Kasumi-1 (cell line): ENCODE measurements at regions not wholly inside any gene's neighbourhood (a gene's known extent, or its start where the extent isn't known, plus 50 kb on each side); places are given as distances from the start of the nearest gene placed in this dataset.
A peak's percentile ranks its signal among the peaks of the same experiment; 100 is the strongest.

ENCODE experiments used
- DNase-seq, 2 experiments: peaks; one replicate each; lab custom pipeline; 2025; lab: John Stamatoyannopoulos, UW

DNA sequence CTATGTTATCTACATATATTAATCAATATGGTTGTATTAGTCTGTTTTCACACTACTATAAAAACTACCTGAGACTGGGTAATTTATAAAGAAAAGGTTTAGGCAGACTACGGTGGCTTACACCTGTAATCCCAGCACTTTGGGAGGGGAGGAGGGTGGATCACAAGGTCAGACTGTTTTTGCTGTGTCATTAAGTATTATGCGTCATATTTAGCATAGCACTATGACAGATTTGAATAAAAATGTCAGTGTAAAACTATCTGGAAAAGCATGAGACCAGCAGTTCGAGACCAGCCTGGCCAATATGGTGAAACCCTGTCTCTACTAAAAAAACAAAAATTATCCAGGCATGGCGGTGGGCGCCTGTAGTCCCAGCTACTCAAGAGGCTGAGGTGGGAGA is 209.7 kb upstream of the ARHGAP24 start:
- DNase-seq = no peak

- no peak for DNase-seq
These were observed 206.8 kb upstream of the ARHGAP24 start for GRCh38 chr4:85268188-85268587.

GRCh38 chr4:85268961-85269360 is 206.0 kb upstream of the ARHGAP24 start:
- DNase-seq = no peak

DNA sequence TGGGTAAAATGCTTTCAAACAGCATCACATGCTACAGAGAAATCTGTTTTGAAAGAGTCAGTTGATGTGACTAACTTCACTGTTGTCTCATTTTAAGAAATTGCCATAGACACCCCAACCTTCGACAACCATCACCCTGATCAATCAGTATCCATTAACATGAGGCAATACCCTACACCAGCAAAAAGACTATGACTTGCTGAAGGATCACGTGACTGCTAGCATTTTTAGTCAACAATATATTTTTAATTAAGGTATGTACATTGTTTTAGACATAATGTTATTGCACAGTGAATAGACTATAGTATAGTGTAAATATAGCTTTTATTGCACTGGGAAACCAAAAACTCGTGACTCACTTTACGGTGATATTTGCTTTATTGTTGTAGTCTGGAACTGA is 200.0 kb upstream of the ARHGAP24 start:
- DNase-seq = no peak

- no peak for DNase-seq
These were observed 194.0 kb upstream of the ARHGAP24 start for GRCh38 chr4:85280963-85281362.

GRCh38 chr4:85291226-85291625 is 183.7 kb upstream of the ARHGAP24 start:
- no peak for DNase-seq

GRCh38 chr4:85298037-85298436 is 176.9 kb upstream of the ARHGAP24 start:
- no peak for DNase-seq

GRCh38 chr4:85302193-85302736 is 172.7 kb upstream of the ARHGAP24 start:
- no peak for DNase-seq

- no peak for DNase-seq
These were observed 172.2 kb upstream of the ARHGAP24 start for GRCh38 chr4:85302756-85303155.

DNA sequence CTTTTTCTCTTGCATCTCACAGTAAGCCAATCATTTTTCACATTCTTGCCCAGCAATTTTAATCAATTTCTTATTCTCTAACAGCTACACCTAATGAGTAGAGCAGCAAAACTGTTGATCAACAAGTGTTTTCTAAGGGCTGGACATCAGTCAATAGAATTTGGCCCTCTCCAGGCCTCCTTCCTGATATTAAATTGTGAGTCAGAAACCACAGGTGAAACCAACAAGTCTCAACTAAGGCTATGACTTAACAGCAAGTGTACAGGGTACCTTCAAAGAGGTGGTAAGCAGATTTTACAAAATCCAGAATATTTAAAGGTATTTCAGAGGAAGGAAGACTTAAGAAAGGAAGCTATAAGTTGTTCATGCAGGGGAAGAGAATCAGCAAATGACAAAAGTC is 156.5 kb upstream of the ARHGAP24 start:
- no peak for DNase-seq

- DNase-seq = no peak
These were observed 116.1 kb upstream of the ARHGAP24 start for GRCh38 chr4:85358831-85359230.

DNA sequence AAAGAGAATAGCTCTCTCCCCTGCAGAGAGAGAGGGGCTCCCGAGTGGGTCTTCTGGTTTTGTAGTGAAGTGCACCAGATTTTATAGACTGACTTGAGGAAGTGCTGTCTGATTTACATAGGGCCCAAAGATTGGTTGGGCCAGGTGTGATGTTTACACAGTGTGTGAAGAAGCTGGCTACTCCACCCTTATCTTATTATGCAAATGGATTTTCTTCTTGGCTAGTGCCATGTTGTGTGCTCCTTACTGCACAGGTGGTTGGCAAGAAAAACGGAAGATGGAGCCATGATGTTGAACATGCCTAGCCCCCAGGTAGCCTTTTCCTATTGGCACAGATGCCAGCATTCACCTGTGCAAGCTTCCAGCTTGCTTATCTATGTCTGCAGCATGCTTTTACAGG is 112.4 kb upstream of the ARHGAP24 start:
- no peak for DNase-seq

DNA sequence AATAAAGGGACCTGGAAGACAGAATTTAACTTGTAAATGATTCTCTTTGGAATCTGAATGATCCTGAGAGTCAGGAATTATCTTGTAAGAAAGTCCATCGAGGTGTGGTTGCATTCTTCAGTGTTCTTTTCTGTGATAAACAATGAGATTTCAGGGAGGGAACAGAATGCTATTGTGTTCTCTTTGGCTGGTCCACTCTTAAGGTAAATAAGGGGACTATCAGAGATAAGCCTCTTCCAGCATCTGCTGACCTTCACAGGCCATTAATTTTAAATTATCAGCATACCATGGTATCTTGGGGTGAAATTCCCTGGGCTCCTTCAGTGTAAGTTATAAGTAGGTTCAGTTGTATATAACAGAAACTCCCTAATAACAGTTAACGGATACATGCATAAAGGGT is 107.1 kb upstream of the ARHGAP24 start:
- DNase-seq = no peak

- DNase-seq = no peak
These were observed 106.7 kb upstream of the ARHGAP24 start for GRCh38 chr4:85368240-85368639.

GRCh38 chr4:85368932-85369331 is 106.0 kb upstream of the ARHGAP24 start:
- DNase-seq = peak; percentile 22 to 26

DNA sequence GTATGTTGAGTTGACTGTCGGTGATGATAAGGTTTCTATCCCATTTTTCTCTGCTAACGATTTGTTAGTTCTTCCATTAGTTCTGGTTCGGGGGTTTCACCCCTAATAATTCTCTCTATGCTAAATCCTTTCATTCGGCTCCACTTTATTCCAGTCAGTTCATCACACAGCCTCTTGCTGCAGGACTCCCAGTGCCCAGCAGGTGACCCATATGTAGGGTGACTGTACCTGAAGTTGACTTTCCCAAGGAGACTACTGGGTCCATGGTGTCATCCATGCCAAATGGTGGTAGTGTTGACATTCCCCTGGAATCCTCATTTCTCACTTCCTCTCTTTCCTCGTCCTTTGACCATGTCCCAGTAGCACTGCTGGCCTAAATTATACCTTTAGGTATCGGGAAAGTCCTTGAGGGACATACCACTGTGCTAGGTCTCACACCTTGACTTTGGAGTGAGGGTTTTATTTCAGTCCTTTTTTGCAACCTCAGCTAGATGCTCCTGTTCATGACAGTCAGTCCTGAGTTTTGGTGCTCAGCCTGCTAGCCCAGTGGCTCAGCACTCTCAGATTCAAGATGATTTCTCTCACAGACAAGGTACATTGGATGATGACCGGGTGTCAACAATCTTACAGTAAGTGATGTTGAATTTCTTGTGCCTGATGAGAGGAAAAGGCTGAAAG is 105.1 kb upstream of the ARHGAP24 start:
- DNase-seq = peak in 1 of 2 experiments; percentile 1

DNA sequence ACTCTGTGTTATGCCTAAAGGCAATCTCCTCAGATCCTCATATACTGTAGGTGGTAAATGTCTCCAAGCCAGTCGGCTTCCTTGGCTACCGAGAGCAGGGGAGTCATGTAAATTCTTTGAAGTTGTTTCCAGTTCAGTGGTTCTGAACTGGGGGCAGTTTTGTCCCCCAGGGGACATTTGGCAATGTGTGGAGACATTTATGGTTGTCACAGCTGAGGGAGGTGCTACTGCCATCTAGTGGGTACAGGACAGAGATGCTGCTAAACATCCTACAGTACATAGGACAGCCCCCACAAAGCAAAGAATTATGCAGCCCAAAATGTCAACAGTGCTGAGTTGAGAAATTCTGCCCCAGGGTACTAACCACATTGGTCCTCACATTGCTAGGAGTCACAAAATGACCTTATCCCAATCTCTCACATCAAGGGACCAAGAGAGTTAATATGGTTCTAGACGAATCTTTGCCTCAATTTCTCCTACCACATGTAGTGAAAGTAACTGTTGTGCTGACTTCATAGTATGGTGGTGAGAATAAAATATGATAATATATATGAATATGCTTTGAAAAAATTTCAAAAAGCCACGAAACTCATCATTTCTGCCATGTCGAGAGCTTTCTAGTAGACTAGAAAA is 104.4 kb upstream of the ARHGAP24 start:
- peak; percentile 59 to 74 for DNase-seq

GRCh38 chr4:85372966-85373365 is 102.0 kb upstream of the ARHGAP24 start:
- DNase-seq = no peak

DNA sequence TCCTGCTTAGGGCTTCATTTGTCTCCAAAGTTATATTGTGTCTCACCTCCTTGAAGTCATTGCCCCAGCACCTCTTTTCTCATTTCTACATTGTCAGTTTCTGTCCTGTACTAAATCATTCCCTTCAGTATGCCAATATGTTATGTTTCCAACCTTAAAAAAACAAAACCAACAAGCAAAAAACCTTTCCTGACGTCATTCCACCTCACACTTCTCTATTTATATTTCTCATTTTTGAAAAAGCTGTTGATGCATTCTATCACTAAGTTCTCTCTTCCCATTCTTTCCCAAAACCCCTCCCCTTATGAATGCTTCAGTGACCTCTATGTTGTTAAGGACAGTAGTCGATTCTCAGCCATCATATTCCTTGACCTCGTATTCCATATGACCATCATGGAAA is 98.7 kb upstream of the ARHGAP24 start:
- no peak for DNase-seq

- no peak for DNase-seq
These were observed 93.0 kb upstream of the ARHGAP24 start for GRCh38 chr4:85381968-85382367.

- DNase-seq = no peak
These were observed 83.9 kb upstream of the ARHGAP24 start for GRCh38 chr4:85391071-85391470.

- DNase-seq = peak in 1 of 2 experiments; percentile 7
These were observed 83.2 kb upstream of the ARHGAP24 start for GRCh38 chr4:85391589-85392410.

DNA sequence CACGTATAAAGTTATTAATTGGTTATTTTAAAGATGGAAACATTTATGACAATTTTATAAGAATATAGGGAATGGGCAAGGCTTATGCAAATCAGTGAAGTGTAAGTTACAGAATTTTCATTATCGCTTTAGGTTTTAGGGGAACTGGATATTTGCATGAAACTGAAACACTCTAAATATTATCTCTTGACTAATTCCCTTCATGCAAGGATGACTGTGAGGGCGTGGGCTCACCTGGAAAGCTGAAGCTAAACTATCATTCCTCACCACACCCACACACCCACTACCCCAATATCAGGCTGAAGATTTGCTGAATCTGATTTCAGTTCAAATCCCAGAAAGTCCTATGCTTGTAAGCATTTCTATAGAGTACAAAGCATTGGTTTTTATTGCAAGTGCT is 81.7 kb upstream of the ARHGAP24 start:
- DNase-seq = no peak
